Epithelial cell of proximal tubule (primary cell): ENCODE measurements at regions not wholly inside any gene's neighbourhood (a gene's known extent, or its start where the extent isn't known, plus 50 kb on each side); places are given as distances from the start of the nearest gene placed in this dataset.

Experiments
- DNase-seq: peaks from one replicate; pipeline ENCODE4 v3.0.0-alpha.2; 2011; ENCODE audit warnings: low read depth
- H3K4me3 ChIP-seq: 2 replicates; pipeline ENCODE4 v1.5.1; 2011; ENCODE audit warnings: low read depth, mild to moderate bottlenecking, low read length
- CTCF ChIP-seq: conservative IDR thresholded peaks from 2 replicates; pipeline ENCODE4 v1.5.1; 2012; ENCODE audit warnings: low read depth, mild to moderate bottlenecking, low read length

DNA sequence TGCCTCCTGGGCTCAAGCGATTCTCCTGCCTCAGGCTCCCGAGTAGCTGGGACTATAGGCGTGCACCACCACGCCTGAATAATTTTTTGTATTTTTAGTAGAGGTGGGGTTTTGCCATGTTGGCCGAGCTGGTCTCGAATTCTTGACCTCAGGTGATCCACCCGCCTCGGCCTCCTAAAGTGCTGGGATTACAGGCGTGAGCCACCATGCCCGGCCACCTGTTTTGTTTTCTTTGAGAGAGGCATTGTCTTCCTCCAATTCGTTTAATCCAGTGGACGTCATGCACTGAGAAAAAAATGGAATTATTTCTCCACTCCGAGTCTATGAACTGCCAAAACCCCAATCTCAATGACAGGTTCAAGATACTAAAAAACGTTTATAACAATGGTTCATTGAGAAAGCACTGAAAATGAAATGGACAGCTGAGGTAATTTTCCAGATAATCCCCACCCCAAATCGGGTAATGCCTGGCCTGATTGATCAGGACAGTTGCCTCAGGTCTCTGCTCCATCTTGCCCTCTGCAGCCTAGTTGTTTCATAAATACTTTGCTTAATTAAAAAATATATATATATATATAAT, 132.7 kb upstream of the PARP11 start:
- H3K4me3 ChIP-seq = no peak overlapping the region
- no peak for TF ChIP-seq CTCF
- no peak for DNase-seq

- H3K4me3 ChIP-seq = no peak overlapping the region
- DNase-seq = no peak
- TF ChIP-seq CTCF = no peak
These were observed 130.4 kb upstream of the PARP11 start for GRCh38 chr12:4003576-4003975.

DNA sequence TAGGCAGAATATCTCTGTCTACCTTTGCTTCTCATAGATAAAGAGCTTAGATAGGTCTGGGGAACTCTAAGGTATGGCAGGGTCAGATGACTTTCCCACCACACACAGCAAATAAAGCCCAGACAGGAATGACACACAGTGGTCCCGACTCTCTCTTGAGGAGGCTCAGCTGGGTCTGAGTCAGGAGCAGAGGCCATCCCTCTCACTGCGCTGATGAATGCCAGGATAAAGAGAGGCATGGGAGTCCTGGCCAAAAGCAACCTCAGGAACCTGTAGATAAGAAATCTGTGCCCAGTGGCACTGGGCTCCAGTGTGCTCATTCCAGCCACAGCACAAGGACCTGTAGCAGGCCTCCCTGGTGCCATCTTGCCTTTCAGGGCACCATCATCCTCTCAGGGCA, 129.4 kb upstream of the PARP11 start:
- no peak for DNase-seq
- no peak overlapping the region for H3K4me3 ChIP-seq
- TF ChIP-seq CTCF = no peak

DNA sequence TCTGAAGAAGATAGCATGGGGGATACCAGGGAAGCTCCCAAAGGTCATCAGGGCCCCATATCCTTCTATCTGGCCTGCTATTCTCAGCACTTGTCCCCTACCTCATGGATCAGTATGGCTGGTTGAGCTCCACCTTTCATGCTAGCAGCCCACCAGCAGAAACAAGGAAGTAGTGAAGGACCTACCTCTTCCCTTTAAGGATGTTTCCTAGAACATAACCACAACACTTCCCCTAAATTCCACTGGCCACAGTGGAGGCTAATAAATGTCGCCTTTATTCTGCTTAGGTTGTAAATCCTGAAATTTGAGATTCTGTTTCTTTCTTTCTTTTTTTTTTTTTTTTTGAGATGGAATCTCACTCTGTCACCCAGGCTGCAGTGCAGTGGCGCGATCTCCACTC, 128.6 kb upstream of the PARP11 start:
- no peak overlapping the region for H3K4me3 ChIP-seq
- TF ChIP-seq CTCF = no peak
- no peak for DNase-seq

DNA sequence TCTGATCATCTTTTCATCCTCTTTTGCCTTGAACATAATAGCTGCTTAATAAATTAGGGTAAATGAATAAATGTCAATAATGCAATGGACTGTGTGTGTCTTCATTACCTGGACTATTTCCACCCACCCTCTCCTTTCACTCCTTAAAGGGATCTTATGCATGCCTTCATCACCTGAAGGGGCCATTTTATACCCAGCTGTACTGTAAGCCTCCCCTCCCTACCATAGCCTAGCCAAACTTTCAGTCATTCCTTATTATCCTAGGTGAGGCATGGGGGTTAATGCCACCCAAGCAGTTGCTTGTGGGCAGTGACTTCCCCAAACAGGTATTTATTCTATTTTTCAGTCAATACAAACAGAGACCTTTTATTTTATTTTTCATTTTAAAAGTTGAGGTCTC, 127.8 kb upstream of the PARP11 start:
- no peak overlapping the region for H3K4me3 ChIP-seq
- TF ChIP-seq CTCF = no peak
- no peak for DNase-seq

- no peak overlapping the region for H3K4me3 ChIP-seq
- no peak for DNase-seq
- TF ChIP-seq CTCF = no peak
These were observed 126.7 kb upstream of the PARP11 start for GRCh38 chr12:3999904-4000303.

- no peak for TF ChIP-seq CTCF
- DNase-seq = no peak
- no peak overlapping the region for H3K4me3 ChIP-seq
These were observed 126.0 kb upstream of the PARP11 start for GRCh38 chr12:3998968-3999792.
